Upper lobe of right lung (tissue), 1 donor: ENCODE measurements at regions not wholly inside any gene's neighbourhood (a gene's known extent, or its start where the extent isn't known, plus 50 kb on each side); places are given as distances from the start of the nearest gene placed in this dataset.

Experiments used
- ATAC-seq: fragments of 200-7000 bp; cut with Tn5 transposase; one replicate; pipeline ENCODE4 v1.9.1; 2020; ENCODE audit warnings: mild to moderate bottlenecking, moderate library complexity
- DNase-seq: peaks from one replicate; pipeline ENCODE4 v3.0.0-alpha.2; 2020
- H3K27ac ChIP-seq: fragments of 200-600 bp; one replicate; pipeline ENCODE4 v1.8.0; 2022
- H3K27me3 ChIP-seq: fragments of 200-600 bp; one replicate; pipeline ENCODE4 v1.8.0; 2022; ENCODE audit warnings: mild to moderate bottlenecking
- H3K36me3 ChIP-seq: fragments of 200-600 bp; one replicate; pipeline ENCODE4 v1.8.0; 2022
- H3K4me1 ChIP-seq: fragments of 200-600 bp; one replicate; pipeline ENCODE4 v1.8.0; 2022
- H3K4me3 ChIP-seq: fragments of 200-600 bp; one replicate; pipeline ENCODE4 v1.8.0; 2022; ENCODE audit warnings: mild to moderate bottlenecking
- H3K9me3 ChIP-seq: fragments of 200-600 bp; one replicate; pipeline ENCODE4 v1.8.0; 2022
- intact Hi-C: fragments of 100-400 bp; cut with DNase I; formaldehyde crosslinking; loops from one replicate; pipeline ENCODE4 v1.11.0; 2022
- TF ChIP-seq, protein P1 (sequence below): fragments of 200-600 bp; IDR thresholded peaks from one replicate; pipeline ENCODE4 v1.8.0; 2022; ENCODE audit warnings: antibody characterized with exemption
- donor health status: DM: no; HTN: yes; CAD: no; lungs with severe emphysema.

GRCh38 chr1:70895531-70895930, 152.1 kb downstream of the PTGER3 start:
- Histone ChIP-seq H3K27ac (no peak overlapping the region), H3K9me3 (no peaks in the 10 kb centered on the region), H3K27me3 (no peaks in the 10 kb centered on the region), H3K36me3 (no peaks in the 10 kb centered on the region), H3K4me1 (no peaks in the 10 kb centered on the region), H3K4me3 (no peak overlapping the region)
- TF ChIP-seq, protein P1, sequence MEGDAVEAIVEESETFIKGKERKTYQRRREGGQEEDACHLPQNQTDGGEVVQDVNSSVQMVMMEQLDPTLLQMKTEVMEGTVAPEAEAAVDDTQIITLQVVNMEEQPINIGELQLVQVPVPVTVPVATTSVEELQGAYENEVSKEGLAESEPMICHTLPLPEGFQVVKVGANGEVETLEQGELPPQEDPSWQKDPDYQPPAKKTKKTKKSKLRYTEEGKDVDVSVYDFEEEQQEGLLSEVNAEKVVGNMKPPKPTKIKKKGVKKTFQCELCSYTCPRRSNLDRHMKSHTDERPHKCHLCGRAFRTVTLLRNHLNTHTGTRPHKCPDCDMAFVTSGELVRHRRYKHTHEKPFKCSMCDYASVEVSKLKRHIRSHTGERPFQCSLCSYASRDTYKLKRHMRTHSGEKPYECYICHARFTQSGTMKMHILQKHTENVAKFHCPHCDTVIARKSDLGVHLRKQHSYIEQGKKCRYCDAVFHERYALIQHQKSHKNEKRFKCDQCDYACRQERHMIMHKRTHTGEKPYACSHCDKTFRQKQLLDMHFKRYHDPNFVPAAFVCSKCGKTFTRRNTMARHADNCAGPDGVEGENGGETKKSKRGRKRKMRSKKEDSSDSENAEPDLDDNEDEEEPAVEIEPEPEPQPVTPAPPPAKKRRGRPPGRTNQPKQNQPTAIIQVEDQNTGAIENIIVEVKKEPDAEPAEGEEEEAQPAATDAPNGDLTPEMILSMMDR, result no peak
- ATAC-seq (no peak), DNase-seq (no peak)
- intact Hi-C loops, result no loop called here

GRCh38 chr1:70896224-70896623, 151.4 kb downstream of the PTGER3 start:
- Histone ChIP-seq H3K27me3 (no peaks in the 10 kb centered on the region), H3K4me3 (no peak overlapping the region), H3K4me1 (no peaks in the 10 kb centered on the region), H3K27ac (no peak overlapping the region), H3K36me3 (no peaks in the 10 kb centered on the region), H3K9me3 (no peaks in the 10 kb centered on the region)
- TF ChIP-seq, protein P1, result no peak
- ATAC-seq (no peak), DNase-seq (no peak)
- intact Hi-C loops, result no loop called here

DNA sequence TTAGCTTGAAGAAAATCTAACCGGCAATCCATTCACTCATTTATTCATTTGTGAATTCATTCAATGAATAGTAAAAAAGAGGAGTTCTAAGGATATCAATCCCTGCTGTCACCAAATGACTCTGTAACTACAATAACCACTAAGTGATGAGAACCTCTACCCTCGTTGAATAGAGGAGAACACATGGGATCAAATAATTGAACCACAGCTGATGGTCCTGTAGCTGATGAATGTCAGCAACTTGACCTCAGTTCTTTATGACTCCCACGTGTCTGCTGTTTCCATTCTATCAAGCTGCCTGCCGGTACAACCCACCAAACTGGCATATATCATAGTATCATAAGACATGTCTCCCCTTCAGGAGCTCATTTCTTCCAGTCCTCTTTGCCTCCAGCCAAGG, 150.3 kb downstream of the PTGER3 start:
- Histone ChIP-seq H3K4me1 (no peaks in the 10 kb centered on the region), H3K27me3 (no peaks in the 10 kb centered on the region), H3K9me3 (no peaks in the 10 kb centered on the region), H3K36me3 (no peaks in the 10 kb centered on the region), H3K4me3 (no peak overlapping the region), H3K27ac (no peak overlapping the region)
- DNase-seq (no peak), ATAC-seq (no peak)
- TF ChIP-seq, protein P1, result no peak
- intact Hi-C loops, result no loop called here

- no peaks in the 10 kb centered on the region for H3K9me3 ChIP-seq
- TF ChIP-seq, protein P1, result no peak
These were observed 147.9 kb downstream of the PTGER3 start for GRCh38 chr1:70899735-70900134.

GRCh38 chr1:70902211-70902610, 145.4 kb downstream of the PTGER3 start:
- Histone ChIP-seq H3K36me3 (no peaks in the 10 kb centered on the region), H3K4me3 (no peak overlapping the region), H3K27ac (no peak overlapping the region), H3K27me3 (no peaks in the 10 kb centered on the region), H3K9me3 (no peaks in the 10 kb centered on the region), H3K4me1 (no peaks in the 10 kb centered on the region)
- DNase-seq, result no peak
- no peak for ATAC-seq
- TF ChIP-seq, protein P1, result no peak
- intact Hi-C loops, result no loop called here

More at GRCh38 chr1:70899735-70900134, 147.9 kb downstream of the PTGER3 start:
- H3K36me3 ChIP-seq, result no peaks in the 10 kb centered on the region
- no peak for DNase-seq
- H3K4me1 ChIP-seq, result no peaks in the 10 kb centered on the region
- H3K27me3 ChIP-seq, result no peaks in the 10 kb centered on the region
- H3K27ac ChIP-seq, result no peak overlapping the region
- no peak overlapping the region for H3K4me3 ChIP-seq
- intact Hi-C loops, result no loop called here
- ATAC-seq, result no peak

- H3K4me1 ChIP-seq, result no peaks in the 10 kb centered on the region
- no peaks in the 10 kb centered on the region for H3K9me3 ChIP-seq
- ATAC-seq (no peak), DNase-seq (no peak)
- H3K27ac ChIP-seq, result no peak overlapping the region
- no peak overlapping the region for H3K4me3 ChIP-seq
- H3K36me3 ChIP-seq, result no peaks in the 10 kb centered on the region
- intact Hi-C loops, result no loop called here
- H3K27me3 ChIP-seq, result no peaks in the 10 kb centered on the region
- TF ChIP-seq, protein P1, result no peak
These were observed 140.8 kb downstream of the PTGER3 start for GRCh38 chr1:70906800-70907199.
